Tibial nerve (tissue), 4 donors: ENCODE measurements at regions not wholly inside any gene's neighbourhood (a gene's known extent, or its start where the extent isn't known, plus 50 kb on each side); places are given as distances from the start of the nearest gene placed in this dataset.

ENCODE experiments used
- DNase-seq, 2 donors: peaks; one replicate each; pipeline ENCODE4 v3.0.0-alpha.2; 2019; ENCODE audit warnings: low spot score in 2 of 2
- H3K27ac ChIP-seq, 4 donors: fragments of 200-600 bp; sonication (generic) in 3 of 4; one replicate each; pipeline ENCODE4 v1.5.1; 2017 to 2019; ENCODE audit warnings: mild to moderate bottlenecking in 1 of 4
- H3K27me3 ChIP-seq, 2 donors: fragments of 200-600 bp; sonication (generic) in 1 of 2; one replicate each; pipeline versions ENCODE4 v1.5.1 to v1.6.0; 2017 to 2019
- H3K36me3 ChIP-seq, 3 donors: fragments of 200-600 bp; sonication (generic); one replicate each; pipeline ENCODE4 v1.5.1; 2018 to 2019
- H3K4me1 ChIP-seq, 4 donors: fragments of 200-600 bp; sonication (generic) in 3 of 4; one replicate each; pipeline ENCODE4 v1.5.1; 2017 to 2019
- H3K4me3 ChIP-seq, 4 donors: fragments of 200-600 bp; sonication (generic) in 3 of 4; one replicate each; pipeline ENCODE4 v1.5.1; 2017 to 2019; ENCODE audit warnings: mild to moderate bottlenecking in 1 of 4, moderate library complexity in 1 of 4
- H3K9me3 ChIP-seq, 4 donors: fragments of 200-600 bp; sonication (generic) in 3 of 4; one replicate each; pipeline ENCODE4 v1.5.1; 2017 to 2019
- EP300 ChIP-seq, 2 donors: sonication (generic); formaldehyde crosslinking; IDR thresholded peaks; one replicate each; pipeline ENCODE4 v1.6.1; 2017; ENCODE audit warnings: antibody characterized with exemption in 2 of 2, mild to moderate bottlenecking in 1 of 2
- POLR2A ChIP-seq, 2 donors: fragments of 450-650 bp; IDR thresholded peaks; one replicate each; pipeline ENCODE4 v1.6.1; 2017; ENCODE audit warnings: antibody characterized with exemption in 2 of 2, mild to moderate bottlenecking in 2 of 2, moderate library complexity in 2 of 2
- WGBS, 2 donors: methylation state at CpG; one replicate each; pipeline ENCODE4 v1.1.5; 2018; 5-methylcytosine and 5-hydroxymethylcytosine counted together
- TF ChIP-seq, protein P1 (sequence below), 5 experiments: fragments of 200-600 bp in 3 of 5; fragments of 450-650 bp in 2 of 5; sonication (generic) in 3 of 5; IDR thresholded peaks; one replicate each; pipeline ENCODE4 v1.5.1; 2016 to 2019; ENCODE audit warnings: antibody characterized with exemption in 5 of 5, mild to moderate bottlenecking in 3 of 5, moderate library complexity in 2 of 5

DNA sequence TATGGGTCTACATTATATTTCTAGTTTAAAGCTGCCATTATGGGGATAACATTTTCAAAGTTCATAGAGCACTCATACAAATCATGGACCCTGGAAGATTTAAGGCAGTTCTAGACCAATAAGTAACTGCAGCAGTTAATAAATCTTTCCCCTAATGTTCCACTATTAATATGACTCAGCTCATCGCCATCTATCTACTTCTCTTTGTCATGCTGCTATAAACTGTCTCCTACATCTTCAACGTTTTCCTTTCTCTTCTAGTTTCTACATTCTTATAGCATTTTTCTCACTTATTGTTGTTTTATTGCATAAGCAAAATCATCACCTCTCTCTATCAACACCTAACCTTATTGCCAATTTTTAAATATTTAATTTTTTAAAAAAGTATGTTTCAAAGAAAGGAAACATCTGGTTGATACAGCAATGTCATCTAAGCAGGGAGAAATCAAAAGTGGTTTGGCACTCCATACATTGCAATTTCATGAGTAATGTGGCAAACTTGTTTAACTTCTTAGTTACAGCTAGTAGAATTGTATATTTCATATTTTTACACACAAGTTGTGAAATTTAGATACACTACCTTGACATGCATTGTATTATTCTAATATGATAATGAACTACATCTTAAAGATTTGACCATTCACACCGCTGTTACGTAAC, 1500.4 kb upstream of the MIR17HG start:
- TF ChIP-seq POLR2A (IDR thresholded peaks at IDR 0.05) (no peak), EP300 (IDR thresholded peaks at IDR 0.05) (no peak)
- TF ChIP-seq, protein P1, sequence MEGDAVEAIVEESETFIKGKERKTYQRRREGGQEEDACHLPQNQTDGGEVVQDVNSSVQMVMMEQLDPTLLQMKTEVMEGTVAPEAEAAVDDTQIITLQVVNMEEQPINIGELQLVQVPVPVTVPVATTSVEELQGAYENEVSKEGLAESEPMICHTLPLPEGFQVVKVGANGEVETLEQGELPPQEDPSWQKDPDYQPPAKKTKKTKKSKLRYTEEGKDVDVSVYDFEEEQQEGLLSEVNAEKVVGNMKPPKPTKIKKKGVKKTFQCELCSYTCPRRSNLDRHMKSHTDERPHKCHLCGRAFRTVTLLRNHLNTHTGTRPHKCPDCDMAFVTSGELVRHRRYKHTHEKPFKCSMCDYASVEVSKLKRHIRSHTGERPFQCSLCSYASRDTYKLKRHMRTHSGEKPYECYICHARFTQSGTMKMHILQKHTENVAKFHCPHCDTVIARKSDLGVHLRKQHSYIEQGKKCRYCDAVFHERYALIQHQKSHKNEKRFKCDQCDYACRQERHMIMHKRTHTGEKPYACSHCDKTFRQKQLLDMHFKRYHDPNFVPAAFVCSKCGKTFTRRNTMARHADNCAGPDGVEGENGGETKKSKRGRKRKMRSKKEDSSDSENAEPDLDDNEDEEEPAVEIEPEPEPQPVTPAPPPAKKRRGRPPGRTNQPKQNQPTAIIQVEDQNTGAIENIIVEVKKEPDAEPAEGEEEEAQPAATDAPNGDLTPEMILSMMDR (IDR thresholded peaks at IDR 0.05): no peak
- no peak for DNase-seq
- WGBS, 2 donors: 73 to 84% methylated on average over 4 of the region's 4 CpGs

DNA sequence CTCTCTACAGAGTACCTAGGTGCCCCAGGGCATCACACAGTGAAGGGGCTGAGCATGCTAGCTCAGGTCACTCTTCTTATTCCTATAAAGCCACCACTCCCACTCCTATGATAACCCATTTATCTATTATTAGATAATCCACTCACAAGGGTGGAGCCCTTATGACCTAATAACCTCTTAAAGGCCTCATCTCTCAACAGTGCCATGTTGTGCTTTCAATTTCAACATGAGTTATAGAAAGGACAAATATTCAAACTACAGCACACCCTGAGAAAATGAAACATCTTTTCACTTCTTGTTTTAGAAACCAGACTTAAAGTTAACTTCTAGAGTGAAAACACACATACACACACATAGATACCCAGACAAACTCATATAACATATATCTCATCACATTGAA, 1494.9 kb upstream of the MIR17HG start:
- no peaks in the 10 kb centered on the region for H3K36me3 ChIP-seq
- H3K9me3 ChIP-seq: no peaks in the 10 kb centered on the region
- no peak for DNase-seq
- TF ChIP-seq EP300 (IDR thresholded peaks at IDR 0.05): no peak
- TF ChIP-seq, protein P1 (IDR thresholded peaks at IDR 0.05): no peak
- TF ChIP-seq POLR2A (IDR thresholded peaks at IDR 0.05): no peak
- H3K27ac ChIP-seq: no peak overlapping the region
- H3K27me3 ChIP-seq: no peaks in the 10 kb centered on the region
- no peak overlapping the region for H3K4me3 ChIP-seq
- no peaks in the 10 kb centered on the region for H3K4me1 ChIP-seq

More for the DNA sequence above, 1500.4 kb upstream of the MIR17HG start:
- H3K27ac ChIP-seq: no peak overlapping the region
- no peaks in the 10 kb centered on the region for H3K27me3 ChIP-seq
- no peaks in the 10 kb centered on the region for H3K4me1 ChIP-seq
- H3K9me3 ChIP-seq: no peaks in the 10 kb centered on the region
- no peaks in the 10 kb centered on the region for H3K36me3 ChIP-seq
- no peak overlapping the region for H3K4me3 ChIP-seq

DNA sequence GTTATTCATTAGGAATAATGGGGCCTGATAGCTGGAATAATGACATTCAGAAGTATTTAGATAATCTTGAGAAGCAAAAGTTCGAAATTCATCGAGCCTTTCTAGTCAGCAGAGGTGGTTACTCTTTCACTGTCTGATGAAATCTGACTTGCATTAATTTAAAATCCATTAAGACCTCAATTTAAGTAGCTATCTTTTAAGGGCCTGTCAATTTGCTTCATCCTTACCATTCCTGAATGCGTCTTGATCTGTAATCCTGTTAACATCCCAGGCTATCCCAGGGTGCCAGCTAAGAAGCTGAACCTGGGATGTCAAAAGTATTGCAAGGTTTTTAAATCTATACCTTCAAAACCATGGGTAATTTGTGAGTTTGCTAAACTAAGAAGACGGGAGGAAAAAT, 1491.0 kb upstream of the MIR17HG start:
- no peaks in the 10 kb centered on the region for H3K27me3 ChIP-seq
- no peak for TF ChIP-seq EP300 (IDR thresholded peaks at IDR 0.05)
- TF ChIP-seq POLR2A (IDR thresholded peaks at IDR 0.05): no peak
- 82 to 89% methylated on average over 4 of the region's 4 CpGs for WGBS, 2 donors

DNA sequence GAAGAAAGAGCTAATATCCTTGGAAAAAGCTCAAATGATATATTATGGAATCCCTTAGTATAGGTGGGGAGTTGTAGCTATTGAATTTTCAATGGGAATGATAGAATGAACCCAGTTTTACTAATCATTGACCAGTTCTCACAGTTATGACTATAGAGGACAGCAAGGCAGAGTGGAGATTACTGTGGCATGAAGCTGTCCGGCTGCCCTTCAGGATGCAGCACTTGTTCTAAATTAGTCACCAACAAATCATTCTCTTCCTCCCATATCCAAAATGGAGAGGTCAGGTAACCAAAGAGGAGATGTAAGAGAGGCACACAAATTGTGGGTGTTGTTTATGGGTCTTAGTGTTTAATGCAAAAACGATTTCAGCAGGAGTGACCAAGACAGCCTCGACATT, 1490.0 kb upstream of the MIR17HG start:
- no peak for DNase-seq
- WGBS, 2 donors: 87 to 88% methylated on average over 3 of the region's 3 CpGs
- Histone ChIP-seq H3K9me3 (no peaks in the 10 kb centered on the region), H3K27ac (no peak overlapping the region), H3K4me1 (no peaks in the 10 kb centered on the region), H3K4me3 (no peak overlapping the region), H3K36me3 (no peaks in the 10 kb centered on the region), H3K27me3 (no peaks in the 10 kb centered on the region)
- no peak for TF ChIP-seq EP300 (IDR thresholded peaks at IDR 0.05)
- TF ChIP-seq, protein P1 (IDR thresholded peaks at IDR 0.05): no peak
- TF ChIP-seq POLR2A (IDR thresholded peaks at IDR 0.05): no peak

More for the DNA sequence above, 1491.0 kb upstream of the MIR17HG start:
- Histone ChIP-seq H3K4me1 (no peaks in the 10 kb centered on the region), H3K9me3 (no peaks in the 10 kb centered on the region), H3K4me3 (no peak overlapping the region), H3K36me3 (no peaks in the 10 kb centered on the region), H3K27ac (no peak overlapping the region)
- DNase-seq: no peak

DNA sequence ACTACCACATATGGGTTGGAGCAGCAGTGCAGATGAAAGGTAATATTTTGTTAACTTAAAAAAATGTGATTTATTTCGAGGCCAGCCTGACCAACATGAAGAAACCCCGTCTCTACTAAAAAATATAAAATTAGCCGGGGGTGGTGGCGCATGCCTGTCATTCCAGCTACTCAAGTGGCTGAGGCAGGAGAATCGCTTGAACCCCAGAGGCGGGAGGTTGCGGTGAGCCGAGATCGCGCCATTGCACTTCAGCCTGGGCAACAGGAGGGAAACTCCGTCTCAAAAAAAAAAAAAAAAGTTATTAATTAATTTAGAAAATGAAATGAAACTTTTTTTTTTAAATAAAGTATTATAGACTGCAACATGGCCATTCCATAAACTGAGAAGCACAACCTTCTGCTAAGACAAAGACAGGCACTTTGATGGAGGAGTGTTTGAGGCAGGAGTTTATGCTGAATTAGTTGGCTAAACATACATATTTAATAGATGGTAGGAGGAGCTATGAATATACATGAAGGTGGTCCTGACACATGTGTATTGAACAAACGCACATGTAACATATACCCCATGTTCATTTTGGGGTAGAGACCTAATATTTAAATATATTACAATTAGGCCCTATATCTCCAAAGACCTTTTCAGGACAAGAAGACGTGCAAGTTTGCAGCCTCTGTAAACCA, 1485.3 kb upstream of the MIR17HG start:
- Histone ChIP-seq H3K36me3 (no peaks in the 10 kb centered on the region), H3K4me1 (no peaks in the 10 kb centered on the region), H3K4me3 (no peak overlapping the region), H3K27me3 (no peaks in the 10 kb centered on the region), H3K9me3 (no peaks in the 10 kb centered on the region), H3K27ac (no peak overlapping the region)
- DNase-seq: no peak
- 95 to 96% methylated on average over 13 of the region's 13 CpGs for WGBS, 2 donors
- TF ChIP-seq, protein P1 (IDR thresholded peaks at IDR 0.05): no peak
- TF ChIP-seq POLR2A (IDR thresholded peaks at IDR 0.05): no peak
- no peak for TF ChIP-seq EP300 (IDR thresholded peaks at IDR 0.05)
